CD4-positive, alpha-beta T cell (primary cell): ENCODE measurements at regions not wholly inside any gene's neighbourhood (a gene's known extent, or its start where the extent isn't known, plus 50 kb on each side); places are given as distances from the start of the nearest gene placed in this dataset.

ENCODE experiments used
- ATAC-seq: fragments of 200-7000 bp; cut with Tn5 transposase; one replicate; pipeline ENCODE4 v1.10.0; 2022; ENCODE audit warnings: mild to moderate bottlenecking; ENCODE audit not compliant: poor library complexity
- CTCF ChIA-PET: fragments of 350-600 bp; sonication (Branson Sonifier 250); formaldehyde crosslinking; loops from one replicate; lab custom pipeline; 2021; ENCODE audit warnings: antibody characterized with exemption, inconsistent platforms; lab: Charles Lee
- POLR2A ChIA-PET: fragments of 350-600 bp; sonication (Branson Sonifier 250); formaldehyde crosslinking; loops from one replicate; lab custom pipeline; 2021; ENCODE audit warnings: antibody characterized with exemption, inconsistent platforms; lab: Charles Lee
- DNase-seq, 14 experiments: peaks; one replicate each; pipeline ENCODE4 v3.0.0-alpha.2; 2013 to 2020; ENCODE audit warnings: mixed read lengths in 2 of 14
- H3K27ac ChIP-seq, 2 donors: one replicate each; pipeline versions ENCODE4 v1.5.1 to v1.7.0; 2013; ENCODE audit warnings: low read length in 2 of 2, low read depth in 1 of 2, mild to moderate bottlenecking in 1 of 2
- H3K27me3 ChIP-seq, 2 experiments: 1 replicate in 1 of 2; 2 replicates in 1 of 2; pipeline versions ENCODE4 v1.6.1 to v1.7.0; 2013; ENCODE audit warnings: low read length in 2 of 2, control low read depth in 1 of 2, mild to moderate bottlenecking in 1 of 2, moderate library complexity in 1 of 2; ENCODE audit not compliant: insufficient read depth in 2 of 2, control insufficient read depth in 1 of 2
- H3K36me3 ChIP-seq: one replicate; pipeline ENCODE4 v1.6.1; 2013; ENCODE audit warnings: low read length, control low read depth; ENCODE audit not compliant: insufficient read depth
- H3K4me1 ChIP-seq: one replicate; pipeline ENCODE4 v1.6.1; 2013; ENCODE audit warnings: low read length, control low read depth; ENCODE audit not compliant: insufficient read depth
- H3K4me3 ChIP-seq: one replicate; pipeline ENCODE4 v1.5.1; 2013; ENCODE audit warnings: mild to moderate bottlenecking, low read length, moderate library complexity
- H3K9me3 ChIP-seq, 2 experiments: 1 replicate in 1 of 2; 2 replicates in 1 of 2; pipeline versions ENCODE4 v1.6.1 to v1.7.0; 2013; ENCODE audit warnings: low read length in 2 of 2, mild to moderate bottlenecking in 2 of 2, control low read depth in 1 of 2, moderate library complexity in 1 of 2; ENCODE audit not compliant: control insufficient read depth in 1 of 2, insufficient read depth in 1 of 2
- H3K27ac Mint-ChIP-seq: one replicate; pipeline ENCODE4 v1.8.0; 2020; ENCODE audit warnings: mixed read lengths
- H3K27me3 Mint-ChIP-seq: one replicate; pipeline ENCODE4 v1.8.0; 2021; ENCODE audit warnings: mixed read lengths
- H3K36me3 Mint-ChIP-seq: one replicate; pipeline ENCODE4 v1.8.0; 2021; ENCODE audit warnings: low read depth, mixed read lengths
- H3K4me1 Mint-ChIP-seq: one replicate; pipeline ENCODE4 v1.8.0; 2021; ENCODE audit warnings: low read depth, mixed read lengths
- H3K4me3 Mint-ChIP-seq: one replicate; pipeline ENCODE4 v1.8.0; 2020; ENCODE audit warnings: mild to moderate bottlenecking, mixed read lengths
- H3K9me3 Mint-ChIP-seq: one replicate; pipeline ENCODE4 v1.8.0; 2020; ENCODE audit warnings: mixed read lengths
- CTCF ChIP-seq: fragments of 200-600 bp; IDR thresholded peaks from one replicate; pipeline ENCODE4 v1.8.0; 2022; ENCODE audit warnings: antibody characterized with exemption, mild to moderate bottlenecking
- intact Hi-C, 2 experiments: fragments of 100-400 bp; cut with DNase I in 1 of 2; cut with micrococcal nuclease in 1 of 2; formaldehyde crosslinking; loops; one replicate each; pipeline versions ENCODE4 v1.15.1 to v1.9.0; 2023 to 2025; cut with DNase I, micrococcal nuclease

- Histone ChIP-seq H3K27ac (no peak overlapping the region), H3K4me3 (no peak overlapping the region), H3K4me1 (no peaks in the 10 kb centered on the region), H3K9me3 (no peaks in the 10 kb centered on the region), H3K36me3 (no peaks in the 10 kb centered on the region), H3K27me3 (no peaks in the 10 kb centered on the region)
- no peak for TF ChIP-seq CTCF
- DNase-seq (no peak), ATAC-seq (no peak)
- Mint-ChIP-seq H3K4me1 (no peaks in the 10 kb centered on the region), H3K36me3 (no peaks in the 10 kb centered on the region), H3K27me3 (no peaks in the 10 kb centered on the region), H3K9me3 (no peaks in the 10 kb centered on the region), H3K4me3 (no peak overlapping the region), H3K27ac (no peak overlapping the region)
- CTCF ChIA-PET, result no interaction called here
- POLR2A ChIA-PET, result no interaction called here
- intact Hi-C loops, result no loop called here
Observed at GRCh38 chr5:82670692-82671091, 392.5 kb upstream of the RPS23 start.

- POLR2A ChIA-PET, result no interaction called here
- TF ChIP-seq CTCF, result no peak
Observed at GRCh38 chr5:82669720-82670119, 391.6 kb upstream of the RPS23 start.

GRCh38 chr5:82666312-82666711 is 388.2 kb upstream of the RPS23 start:
- H3K36me3 Mint-ChIP-seq, result no peaks in the 10 kb centered on the region
- Histone ChIP-seq H3K9me3 (no peaks in the 10 kb centered on the region), H3K27ac (no peak overlapping the region), H3K36me3 (no peaks in the 10 kb centered on the region), H3K27me3 (no peaks in the 10 kb centered on the region), H3K4me3 (no peak overlapping the region), H3K4me1 (no peaks in the 10 kb centered on the region)
- H3K27me3 Mint-ChIP-seq, result no peaks in the 10 kb centered on the region
- no peaks in the 10 kb centered on the region for H3K9me3 Mint-ChIP-seq
- no peak for TF ChIP-seq CTCF
- no peaks in the 10 kb centered on the region for H3K4me1 Mint-ChIP-seq
- CTCF ChIA-PET, result no interaction called here
- POLR2A ChIA-PET, result no interaction called here
- no peak for DNase-seq
- intact Hi-C loops, result no loop called here
- ATAC-seq, result no peak
- H3K27ac Mint-ChIP-seq, result no peak overlapping the region
- H3K4me3 Mint-ChIP-seq, result no peak overlapping the region

More at GRCh38 chr5:82669720-82670119, 391.6 kb upstream of the RPS23 start:
- Mint-ChIP-seq H3K36me3 (no peaks in the 10 kb centered on the region), H3K4me1 (no peaks in the 10 kb centered on the region), H3K9me3 (no peaks in the 10 kb centered on the region), H3K27ac (no peak overlapping the region), H3K4me3 (no peak overlapping the region), H3K27me3 (no peaks in the 10 kb centered on the region)
- H3K27me3 ChIP-seq, result no peaks in the 10 kb centered on the region
- no peak for ATAC-seq
- H3K27ac ChIP-seq, result no peak overlapping the region
- no peaks in the 10 kb centered on the region for H3K36me3 ChIP-seq
- CTCF ChIA-PET, result no interaction called here
- no peaks in the 10 kb centered on the region for H3K9me3 ChIP-seq
- DNase-seq, result no peak
- no peak overlapping the region for H3K4me3 ChIP-seq
- intact Hi-C loops, result no loop called here
- H3K4me1 ChIP-seq, result no peaks in the 10 kb centered on the region
